Esophagus squamous epithelium (tissue), 4 donors: ENCODE measurements at regions not wholly inside any gene's neighbourhood (a gene's known extent, or its start where the extent isn't known, plus 50 kb on each side); places are given as distances from the start of the nearest gene placed in this dataset.
"Not testable (repeated sequence)": the region's sequence is repeated elsewhere in the genome, so short reads cannot be mapped to it uniquely, and the experiment has no call there.

Experiments
- POLR2A ChIP-seq, 4 donors: fragments of 450-650 bp; IDR thresholded peaks; one replicate each; pipeline ENCODE4 v1.6.1; 2017; ENCODE audit warnings: antibody characterized with exemption in 4 of 4, mild to moderate bottlenecking in 4 of 4, moderate library complexity in 3 of 4
- TF ChIP-seq, protein P1 (sequence below), 6 experiments: fragments of 450-650 bp in 4 of 6; fragments of 200-600 bp in 2 of 6; sonication (generic) in 2 of 6; IDR thresholded peaks; one replicate each; pipeline ENCODE4 v1.5.1; 2016 to 2019; ENCODE audit warnings: antibody characterized with exemption in 6 of 6, mild to moderate bottlenecking in 4 of 6, moderate library complexity in 4 of 6

DNA sequence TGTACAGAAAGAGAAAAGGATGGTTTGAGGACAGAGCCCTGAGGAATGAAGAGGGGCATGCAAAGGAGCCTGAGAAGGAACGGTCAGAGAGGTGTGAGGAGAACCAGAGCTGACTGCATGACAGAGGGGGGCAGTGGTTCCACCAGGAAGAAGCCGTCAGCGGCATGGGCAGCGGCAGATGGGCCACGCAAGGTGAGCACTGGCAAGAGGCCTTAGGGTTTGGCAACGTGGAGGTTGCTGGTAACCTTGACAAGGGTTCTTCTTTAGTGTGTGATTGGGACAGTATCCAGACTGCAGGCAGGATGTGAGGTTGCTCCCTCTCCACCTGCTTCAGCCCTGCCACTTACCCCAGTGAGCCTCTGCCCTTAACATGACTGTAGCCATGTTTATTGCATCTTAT is 275.3 kb upstream of the TEKT4 start:
- TF ChIP-seq, protein P1, sequence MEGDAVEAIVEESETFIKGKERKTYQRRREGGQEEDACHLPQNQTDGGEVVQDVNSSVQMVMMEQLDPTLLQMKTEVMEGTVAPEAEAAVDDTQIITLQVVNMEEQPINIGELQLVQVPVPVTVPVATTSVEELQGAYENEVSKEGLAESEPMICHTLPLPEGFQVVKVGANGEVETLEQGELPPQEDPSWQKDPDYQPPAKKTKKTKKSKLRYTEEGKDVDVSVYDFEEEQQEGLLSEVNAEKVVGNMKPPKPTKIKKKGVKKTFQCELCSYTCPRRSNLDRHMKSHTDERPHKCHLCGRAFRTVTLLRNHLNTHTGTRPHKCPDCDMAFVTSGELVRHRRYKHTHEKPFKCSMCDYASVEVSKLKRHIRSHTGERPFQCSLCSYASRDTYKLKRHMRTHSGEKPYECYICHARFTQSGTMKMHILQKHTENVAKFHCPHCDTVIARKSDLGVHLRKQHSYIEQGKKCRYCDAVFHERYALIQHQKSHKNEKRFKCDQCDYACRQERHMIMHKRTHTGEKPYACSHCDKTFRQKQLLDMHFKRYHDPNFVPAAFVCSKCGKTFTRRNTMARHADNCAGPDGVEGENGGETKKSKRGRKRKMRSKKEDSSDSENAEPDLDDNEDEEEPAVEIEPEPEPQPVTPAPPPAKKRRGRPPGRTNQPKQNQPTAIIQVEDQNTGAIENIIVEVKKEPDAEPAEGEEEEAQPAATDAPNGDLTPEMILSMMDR (IDR thresholded peaks at IDR 0.05): not testable (repeated sequence)
- TF ChIP-seq POLR2A (IDR thresholded peaks at IDR 0.05): not testable (repeated sequence)
